ENCODE measurements at regions not wholly inside any gene's neighbourhood (a gene's known extent, or its start where the extent isn't known, plus 50 kb on each side); places are given as distances from the start of the nearest gene placed in this dataset.

DNA sequence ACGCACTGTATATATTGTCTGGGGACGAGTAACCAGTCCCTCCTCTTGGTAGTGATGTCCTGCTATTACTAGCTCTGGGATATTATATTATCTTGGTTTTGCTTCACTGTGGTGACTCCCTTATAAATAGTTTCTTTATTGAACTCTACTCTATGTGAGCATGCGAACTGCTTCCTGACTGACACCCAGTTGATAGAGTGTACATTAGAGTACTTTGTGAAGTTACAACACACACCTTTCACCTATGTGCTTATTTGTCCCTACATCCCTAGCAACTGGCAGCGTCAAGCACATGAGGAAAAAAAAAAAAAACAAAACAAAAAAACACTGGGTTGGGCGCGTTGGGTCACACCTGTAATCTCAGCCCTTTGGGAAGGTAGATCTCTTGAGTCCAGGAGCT lies 67.3 kb upstream of the TENT5A start:
- no peak for DNase-seq (ENCODE audit: low read depth in 2 of 2)

DNA sequence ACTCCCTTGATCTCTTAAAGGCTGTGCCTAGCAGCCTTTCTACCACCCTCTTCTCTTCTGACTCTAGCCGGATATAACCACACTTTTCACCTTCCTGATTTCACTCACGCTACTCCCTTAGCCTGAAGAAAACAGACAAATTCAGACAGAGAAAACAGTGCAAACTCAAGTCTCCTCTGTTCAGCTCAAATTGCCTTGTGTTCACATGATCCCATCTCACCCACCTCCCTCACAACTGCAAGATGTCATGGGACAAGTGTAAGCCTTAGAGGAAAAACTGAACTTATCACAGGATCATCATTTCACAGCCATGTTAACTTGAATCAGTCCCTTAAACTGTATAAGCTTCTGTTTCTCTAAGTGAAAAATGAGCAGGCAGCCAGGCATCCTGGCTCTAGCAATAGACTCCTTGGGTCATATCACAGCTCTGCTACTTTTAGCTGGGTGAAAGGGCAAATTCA lies 66.5 kb upstream of the TENT5A start:
- no peak for DNase-seq (ENCODE audit: low read depth in 2 of 2)

DNA sequence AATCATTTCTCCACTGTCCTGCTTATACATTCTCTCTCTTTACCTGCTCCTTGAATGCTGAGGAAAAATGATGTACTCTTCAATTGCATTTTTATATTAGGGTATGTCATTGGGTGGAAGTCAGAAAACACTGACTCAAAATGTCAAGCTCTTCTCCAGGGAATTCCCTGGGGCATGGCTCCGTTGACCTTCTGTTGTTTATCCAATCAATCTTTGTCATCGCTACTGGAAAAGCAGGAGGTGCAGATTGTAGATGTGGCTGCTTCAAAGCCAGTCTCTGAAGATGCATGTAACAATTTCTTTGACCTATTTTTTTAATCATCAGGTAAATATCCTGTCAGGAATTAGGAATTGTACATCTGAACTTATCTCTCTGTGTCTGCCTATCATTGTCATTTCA lies 63.9 kb upstream of the TENT5A start:
- no peak for DNase-seq (ENCODE audit: low read depth in 2 of 2)

GRCh38 chr6:81814370-81815076 lies 62.0 kb upstream of the TENT5A start:
- DNase-seq (ENCODE audit: low read depth in 2 of 2): no peak

- no peak for DNase-seq (ENCODE audit: low read depth in 2 of 2)
Measured at GRCh38 chr6:81813305-81813704, 60.8 kb upstream of the TENT5A start.

- DNase-seq (ENCODE audit: low read depth in 2 of 2): no peak
Measured at GRCh38 chr6:81812401-81812800, 59.9 kb upstream of the TENT5A start.

- DNase-seq (ENCODE audit: low read depth in 2 of 2): peak; percentile 61 to 75
Measured at GRCh38 chr6:81808851-81809570, 56.5 kb upstream of the TENT5A start.

GRCh38 chr6:81806793-81807565 lies 54.5 kb upstream of the TENT5A start:
- DNase-seq (ENCODE audit: low read depth in 2 of 2): no peak

GRCh38 chr6:81802356-81802755 lies 49.9 kb upstream of the TENT5A start:
- no peak for DNase-seq (ENCODE audit: low read depth in 2 of 2)

Measured in lung microvascular endothelial cell (primary cell).